ENCODE measurements at regions not wholly inside any gene's neighbourhood (a gene's known extent, or its start where the extent isn't known, plus 50 kb on each side); places are given as distances from the start of the nearest gene placed in this dataset.

DNA sequence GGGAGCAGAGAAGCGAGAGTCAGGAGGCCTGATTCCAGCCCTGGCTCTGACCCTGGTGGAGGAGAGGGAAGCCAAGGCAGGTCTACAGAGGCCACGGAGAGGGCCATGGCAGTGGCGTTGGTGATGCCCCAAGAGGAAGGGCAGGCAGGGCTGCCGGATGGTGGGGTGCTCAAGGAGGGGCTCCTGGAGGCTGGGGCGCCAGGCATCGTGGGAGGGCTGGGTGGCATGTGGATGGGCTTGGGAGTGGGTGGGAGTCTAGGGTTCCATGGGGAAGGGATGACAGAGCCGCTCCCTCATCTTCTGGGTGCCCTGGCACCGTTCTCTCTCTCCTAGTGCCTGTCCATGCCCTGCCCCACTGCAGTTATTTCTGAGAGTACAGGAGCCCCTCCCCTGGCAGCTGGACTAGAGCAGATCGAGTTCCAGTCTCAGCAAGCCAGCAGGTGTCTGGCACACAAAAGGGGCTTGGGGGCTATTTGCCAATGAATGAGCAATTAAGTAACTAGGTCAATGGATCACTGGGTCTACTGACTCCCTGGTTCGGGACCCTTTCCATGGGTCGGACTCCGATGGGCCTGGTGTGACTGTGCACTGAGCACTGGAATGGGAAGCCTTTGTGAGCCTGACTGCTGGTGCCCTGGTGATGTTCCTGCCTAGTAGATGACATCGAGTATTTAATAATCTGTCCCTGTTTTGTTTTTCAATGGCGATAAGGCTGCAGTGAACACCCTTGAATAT, 570.0 kb downstream of the TBC1D22A start:
- no peak overlapping the region for H2AFZ ChIP-seq (ENCODE audit: low read depth, low read length)
- H3K4me3 ChIP-seq (ENCODE audit: low read length), result no peak overlapping the region
- H3K9me3 ChIP-seq (ENCODE audit: low read length), result no peaks in the 10 kb centered on the region
- H3K4me1 ChIP-seq (ENCODE audit: insufficient read depth, low read length), result no peaks in the 10 kb centered on the region
- H3K36me3 ChIP-seq (ENCODE audit: insufficient read depth, low read length), result no peaks in the 10 kb centered on the region
- H3K27me3 ChIP-seq (ENCODE audit: insufficient read depth, low read length), result peaks cover 7% of the 10 kb centered on the region

DNA sequence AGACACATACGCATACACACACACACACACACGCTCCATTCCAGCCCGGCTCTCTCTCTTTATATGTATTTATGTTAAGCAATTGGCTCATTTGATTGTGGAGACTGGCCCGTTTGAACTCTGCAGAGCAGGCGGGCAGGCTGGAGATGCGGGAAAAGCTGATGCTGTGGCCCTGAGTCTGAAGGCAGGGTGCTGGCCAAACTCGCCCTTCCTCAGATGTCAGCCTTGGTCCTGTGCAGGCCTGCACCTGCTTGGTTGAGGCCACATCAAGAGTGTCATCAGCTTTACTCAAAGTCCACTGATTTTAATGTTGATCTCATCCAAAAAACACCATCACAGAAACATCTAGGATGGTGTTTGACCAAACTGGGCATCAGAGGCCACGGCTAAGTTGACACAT, 569.3 kb downstream of the TBC1D22A start:
- Histone ChIP-seq H3K27me3 (ENCODE audit: insufficient read depth, low read length) (peaks cover 7% of the 10 kb centered on the region), H3K4me3 (ENCODE audit: low read length) (no peak overlapping the region), H2AFZ (ENCODE audit: low read depth, low read length) (no peak overlapping the region), H3K4me1 (ENCODE audit: insufficient read depth, low read length) (no peaks in the 10 kb centered on the region), H3K9me3 (ENCODE audit: low read length) (no peaks in the 10 kb centered on the region), H3K36me3 (ENCODE audit: insufficient read depth, low read length) (no peaks in the 10 kb centered on the region)

DNA sequence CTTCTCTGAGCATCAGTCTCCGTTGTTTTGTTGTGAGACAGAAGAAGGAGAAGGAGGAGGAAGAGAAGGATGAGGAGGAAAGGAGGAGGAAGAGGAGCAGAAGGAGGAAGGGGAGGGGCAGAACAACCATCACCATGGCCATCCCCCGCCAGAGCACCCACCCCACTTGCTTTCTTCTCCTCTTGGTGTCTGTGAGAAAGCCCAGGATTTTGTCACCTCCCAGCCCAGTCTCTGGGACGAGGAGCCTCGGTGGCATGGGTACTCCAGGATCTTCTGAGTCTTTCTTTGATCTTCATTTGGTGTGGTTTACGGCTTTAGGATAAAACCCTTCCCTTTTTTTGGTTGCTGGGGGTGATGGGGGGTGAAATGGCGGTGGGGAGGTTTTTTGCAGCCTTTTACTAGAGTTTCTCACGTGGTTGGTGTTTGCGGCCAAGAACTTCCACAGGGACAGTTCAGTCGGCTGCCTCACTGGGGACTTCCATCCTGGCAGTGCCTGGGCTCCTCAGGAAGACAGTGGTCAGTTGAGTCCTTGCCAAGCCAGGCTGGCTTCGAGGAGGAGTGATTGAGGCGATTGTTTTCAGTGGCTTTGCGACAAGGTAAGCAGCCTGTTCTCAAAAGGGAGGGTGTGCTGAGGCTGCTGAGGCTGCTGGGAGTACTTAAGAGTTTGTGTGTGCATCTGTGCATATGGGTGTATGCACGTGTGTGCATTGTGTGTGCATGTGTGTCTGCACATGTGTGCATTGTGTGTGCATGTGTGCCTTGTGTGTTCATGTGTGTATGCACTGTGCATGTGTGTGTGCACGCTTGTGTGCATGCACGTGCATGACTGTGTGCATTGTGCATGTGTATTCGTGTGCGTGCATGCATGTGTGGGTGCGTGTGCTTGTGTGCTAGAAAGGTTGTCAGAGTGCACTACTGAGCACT, 567.5 kb downstream of the TBC1D22A start:
- Histone ChIP-seq H3K4me1 (ENCODE audit: insufficient read depth, low read length) (no peaks in the 10 kb centered on the region), H3K4me3 (ENCODE audit: low read length) (no peak overlapping the region), H2AFZ (ENCODE audit: low read depth, low read length) (no peak overlapping the region), H3K27me3 (ENCODE audit: insufficient read depth, low read length) (peaks cover 7% of the 10 kb centered on the region), H3K36me3 (ENCODE audit: insufficient read depth, low read length) (no peaks in the 10 kb centered on the region), H3K9me3 (ENCODE audit: low read length) (no peaks in the 10 kb centered on the region)

DNA sequence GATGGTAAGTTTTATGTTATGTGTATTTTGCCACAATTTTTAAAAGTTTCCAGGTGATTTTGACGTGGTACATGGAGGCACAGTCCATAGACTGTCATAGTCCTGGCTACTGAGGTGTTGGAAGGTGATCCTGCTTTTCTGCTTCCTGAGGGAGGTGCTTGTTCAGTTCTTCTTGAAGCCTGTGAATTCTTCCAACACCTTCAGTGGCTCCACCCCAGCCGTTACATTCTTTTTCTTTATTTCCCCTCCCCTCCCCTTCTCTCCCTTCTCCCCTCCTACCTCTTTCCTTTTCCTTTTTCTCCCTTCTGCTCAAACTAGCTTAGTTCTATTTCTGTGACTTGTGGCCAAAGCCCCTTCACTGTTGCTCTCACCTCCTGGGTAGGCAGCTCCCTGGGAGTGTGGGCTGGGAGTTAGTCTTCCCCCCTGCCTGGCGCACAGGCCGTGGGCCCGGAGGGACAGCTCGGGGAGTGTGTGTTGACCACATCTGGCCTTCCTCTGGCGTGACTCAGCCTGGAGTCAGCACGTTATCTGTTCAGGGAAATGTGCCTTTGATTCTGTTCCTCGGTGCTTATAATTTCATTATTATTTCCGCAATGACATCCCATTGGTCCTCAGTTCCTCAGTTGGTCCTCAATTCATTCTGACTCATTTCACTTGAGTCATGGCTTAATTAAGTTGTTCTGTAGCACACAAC, 566.2 kb downstream of the TBC1D22A start:
- Histone ChIP-seq H3K4me1 (ENCODE audit: insufficient read depth, low read length) (no peaks in the 10 kb centered on the region), H3K4me3 (ENCODE audit: low read length) (no peak overlapping the region), H3K9me3 (ENCODE audit: low read length) (no peaks in the 10 kb centered on the region), H2AFZ (ENCODE audit: low read depth, low read length) (no peak overlapping the region), H3K36me3 (ENCODE audit: insufficient read depth, low read length) (no peaks in the 10 kb centered on the region), H3K27me3 (ENCODE audit: insufficient read depth, low read length) (peaks cover 2% of the 10 kb centered on the region)

DNA sequence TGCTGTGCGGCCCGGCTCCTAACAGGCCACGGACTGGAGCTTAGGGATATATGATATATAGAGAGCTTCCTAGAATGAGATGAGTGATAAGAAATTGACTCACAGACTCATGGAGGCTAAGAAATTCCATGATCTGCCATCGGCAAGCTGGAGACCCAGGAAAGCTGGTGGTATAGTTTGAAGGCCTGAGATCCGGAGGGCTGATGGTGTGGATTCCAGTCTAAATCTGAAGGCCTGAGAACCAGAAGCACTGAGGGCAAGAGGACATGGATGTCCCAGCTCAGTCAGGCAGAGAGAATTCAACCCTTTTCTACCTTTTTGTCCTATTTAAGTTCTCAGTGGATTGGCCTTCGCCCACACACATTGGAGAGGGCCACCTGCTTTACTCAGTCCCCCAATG, 564.8 kb downstream of the TBC1D22A start:
- H3K9me3 ChIP-seq (ENCODE audit: low read length), result no peaks in the 10 kb centered on the region
- H3K27me3 ChIP-seq (ENCODE audit: insufficient read depth, low read length), result no peaks in the 10 kb centered on the region
- H3K4me1 ChIP-seq (ENCODE audit: insufficient read depth, low read length), result no peaks in the 10 kb centered on the region
- H3K4me3 ChIP-seq (ENCODE audit: low read length), result no peak overlapping the region
- no peak overlapping the region for H2AFZ ChIP-seq (ENCODE audit: low read depth, low read length)
- no peaks in the 10 kb centered on the region for H3K36me3 ChIP-seq (ENCODE audit: insufficient read depth, low read length)

DNA sequence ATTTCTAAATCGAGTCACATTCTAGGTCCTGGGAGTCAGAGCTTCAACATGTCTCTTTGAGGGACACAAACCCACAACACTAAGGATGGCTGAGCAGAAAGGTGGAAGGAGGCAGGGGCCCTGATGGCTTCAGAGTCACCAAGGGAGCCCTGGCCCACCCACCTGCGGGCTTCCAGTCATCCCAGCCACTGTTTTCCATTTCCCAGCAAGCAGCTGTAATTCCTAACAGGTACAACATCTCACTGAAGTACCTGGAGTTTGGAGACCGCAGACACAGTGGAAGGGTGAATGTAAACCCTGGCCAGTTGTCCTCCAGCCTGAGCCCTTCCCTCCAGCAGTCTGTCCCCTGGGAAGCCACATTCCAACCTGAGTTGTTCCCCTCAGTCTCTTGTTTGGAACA, 562.8 kb downstream of the TBC1D22A start:
- Histone ChIP-seq H3K36me3 (ENCODE audit: insufficient read depth, low read length) (no peaks in the 10 kb centered on the region), H3K4me3 (ENCODE audit: low read length) (no peak overlapping the region), H3K27me3 (ENCODE audit: insufficient read depth, low read length) (no peaks in the 10 kb centered on the region), H3K4me1 (ENCODE audit: insufficient read depth, low read length) (no peaks in the 10 kb centered on the region), H2AFZ (ENCODE audit: low read depth, low read length) (no peak overlapping the region), H3K9me3 (ENCODE audit: low read length) (no peaks in the 10 kb centered on the region)

DNA sequence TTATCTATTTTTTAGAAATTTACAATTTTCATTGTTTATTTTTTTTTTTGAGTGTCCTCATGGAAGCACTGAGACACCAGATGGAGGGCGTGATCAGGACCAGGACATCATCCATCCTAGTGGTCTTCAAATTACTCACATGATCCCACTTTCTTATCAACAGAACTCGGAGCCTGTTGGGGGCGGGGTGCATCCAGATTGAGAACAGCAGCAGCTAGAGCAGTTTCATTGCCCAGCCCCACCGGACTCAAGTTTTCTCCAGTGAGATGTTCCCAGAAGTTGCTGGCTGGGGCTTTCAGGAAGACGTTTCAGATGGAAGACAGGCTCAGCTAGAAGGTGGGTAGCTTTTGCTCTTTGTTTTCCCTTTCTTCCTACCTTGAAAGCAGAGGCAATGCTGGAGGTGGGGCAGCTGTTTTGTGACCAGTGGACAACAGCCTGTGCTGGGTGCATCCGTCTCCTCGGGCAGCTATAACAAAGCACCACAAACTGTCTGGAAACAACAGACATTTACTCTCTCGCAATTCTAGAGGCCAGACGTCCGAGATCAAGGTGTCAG, 562.1 kb downstream of the TBC1D22A start:
- no peak overlapping the region for H3K4me3 ChIP-seq (ENCODE audit: low read length)
- no peaks in the 10 kb centered on the region for H3K4me1 ChIP-seq (ENCODE audit: insufficient read depth, low read length)
- no peaks in the 10 kb centered on the region for H3K27me3 ChIP-seq (ENCODE audit: insufficient read depth, low read length)
- no peaks in the 10 kb centered on the region for H3K36me3 ChIP-seq (ENCODE audit: insufficient read depth, low read length)
- H2AFZ ChIP-seq (ENCODE audit: low read depth, low read length), result no peak overlapping the region
- H3K9me3 ChIP-seq (ENCODE audit: low read length), result no peaks in the 10 kb centered on the region

GRCh38 chr22:47323518-47323917, 561.1 kb downstream of the TBC1D22A start:
- Histone ChIP-seq H3K4me1 (ENCODE audit: insufficient read depth, low read length) (no peaks in the 10 kb centered on the region), H3K4me3 (ENCODE audit: low read length) (no peak overlapping the region), H3K27me3 (ENCODE audit: insufficient read depth, low read length) (no peaks in the 10 kb centered on the region), H3K9me3 (ENCODE audit: low read length) (no peaks in the 10 kb centered on the region), H2AFZ (ENCODE audit: low read depth, low read length) (no peak overlapping the region), H3K36me3 (ENCODE audit: insufficient read depth, low read length) (no peaks in the 10 kb centered on the region)

DNA sequence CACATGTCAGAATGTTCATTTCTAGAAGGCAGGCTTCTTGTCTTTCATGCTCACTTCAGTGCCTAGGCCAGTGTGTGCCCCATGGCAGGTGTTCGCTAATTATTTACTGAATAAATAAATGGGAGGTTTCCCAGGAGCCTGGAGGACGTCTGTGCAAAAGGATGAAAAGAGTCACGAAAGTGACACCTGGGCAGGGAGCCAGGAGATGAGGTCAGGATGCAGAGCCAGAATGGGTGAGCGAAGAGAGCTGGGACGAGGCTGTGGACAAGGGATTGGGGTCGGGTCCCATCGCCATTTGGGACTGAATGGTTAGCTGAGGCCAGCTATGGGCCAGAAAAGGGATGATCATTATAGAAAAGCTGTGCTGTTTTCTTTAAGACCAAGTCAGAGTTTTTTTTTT, 560.4 kb downstream of the TBC1D22A start:
- Histone ChIP-seq H2AFZ (ENCODE audit: low read depth, low read length) (no peak overlapping the region), H3K36me3 (ENCODE audit: insufficient read depth, low read length) (no peaks in the 10 kb centered on the region), H3K27me3 (ENCODE audit: insufficient read depth, low read length) (no peaks in the 10 kb centered on the region), H3K4me1 (ENCODE audit: insufficient read depth, low read length) (no peaks in the 10 kb centered on the region), H3K4me3 (ENCODE audit: low read length) (no peak overlapping the region), H3K9me3 (ENCODE audit: low read length) (no peaks in the 10 kb centered on the region)

GRCh38 chr22:47320560-47320959, 558.1 kb downstream of the TBC1D22A start:
- H3K9me3 ChIP-seq (ENCODE audit: low read length), result no peaks in the 10 kb centered on the region

DNA sequence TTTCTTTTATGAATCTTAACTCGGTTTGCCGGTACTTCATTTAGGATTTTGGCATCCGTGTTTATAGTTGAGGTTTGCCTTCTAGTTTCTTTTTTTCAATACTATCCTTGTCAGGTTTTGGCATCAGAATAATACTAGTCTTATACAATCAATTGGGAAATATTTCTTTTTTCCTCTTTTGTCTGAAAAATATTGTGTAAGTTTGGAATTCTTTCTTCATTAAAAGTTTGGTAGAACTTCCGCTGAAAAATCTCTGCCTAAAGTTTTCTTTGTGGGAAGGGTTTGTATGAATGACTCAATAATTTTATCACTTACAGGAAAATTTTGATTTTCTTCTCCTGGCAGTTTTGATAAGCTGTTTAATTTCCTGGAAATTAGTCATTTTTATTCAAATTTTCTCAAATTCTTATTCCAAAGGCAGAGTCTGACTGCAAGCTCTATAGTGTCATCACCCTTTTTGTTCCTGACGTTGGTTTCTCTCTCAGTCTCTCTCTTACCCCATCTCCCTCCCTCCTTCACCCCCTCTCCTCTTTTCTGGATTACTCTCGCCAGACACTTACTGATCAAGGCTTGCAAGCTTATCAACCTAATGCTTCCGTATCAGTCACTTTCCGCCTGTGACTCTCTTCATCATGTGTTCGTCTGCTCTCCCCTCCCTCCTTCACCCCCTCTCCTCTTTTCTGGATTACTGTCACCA, 555.7 kb downstream of the TBC1D22A start:
- Histone ChIP-seq H3K27me3 (ENCODE audit: insufficient read depth, low read length) (no peaks in the 10 kb centered on the region), H3K9me3 (ENCODE audit: low read length) (no peaks in the 10 kb centered on the region), H2AFZ (ENCODE audit: low read depth, low read length) (no peak overlapping the region), H3K36me3 (ENCODE audit: insufficient read depth, low read length) (no peaks in the 10 kb centered on the region), H3K4me1 (ENCODE audit: insufficient read depth, low read length) (no peaks in the 10 kb centered on the region), H3K4me3 (ENCODE audit: low read length) (no peak overlapping the region)

More at GRCh38 chr22:47320560-47320959, 558.1 kb downstream of the TBC1D22A start:
- H2AFZ ChIP-seq (ENCODE audit: low read depth, low read length), result no peak overlapping the region
- no peaks in the 10 kb centered on the region for H3K4me1 ChIP-seq (ENCODE audit: insufficient read depth, low read length)
- H3K27me3 ChIP-seq (ENCODE audit: insufficient read depth, low read length), result no peaks in the 10 kb centered on the region
- no peak overlapping the region for H3K4me3 ChIP-seq (ENCODE audit: low read length)
- H3K36me3 ChIP-seq (ENCODE audit: insufficient read depth, low read length), result no peaks in the 10 kb centered on the region

- Histone ChIP-seq H3K27me3 (ENCODE audit: insufficient read depth, low read length) (no peaks in the 10 kb centered on the region), H3K36me3 (ENCODE audit: insufficient read depth, low read length) (no peaks in the 10 kb centered on the region), H3K4me1 (ENCODE audit: insufficient read depth, low read length) (no peaks in the 10 kb centered on the region), H3K4me3 (ENCODE audit: low read length) (no peak overlapping the region), H3K9me3 (ENCODE audit: low read length) (no peaks in the 10 kb centered on the region), H2AFZ (ENCODE audit: low read depth, low read length) (no peak overlapping the region)
These were observed 553.5 kb downstream of the TBC1D22A start for GRCh38 chr22:47315862-47316419.

Data from neuron (in vitro differentiated cells).